Mammary epithelial cell (primary cell): ENCODE measurements at regions not wholly inside any gene's neighbourhood (a gene's known extent, or its start where the extent isn't known, plus 50 kb on each side); places are given as distances from the start of the nearest gene placed in this dataset.

Experiments used
- CTCF ChIP-seq, 2 donors: IDR thresholded peaks in 1 of 2; conservative IDR thresholded peaks in 1 of 2; 2 replicates each; pipeline ENCODE4 v1.5.1; 2011 to 2012; ENCODE audit warnings: inconsistent platforms in 2 of 2, low read length in 2 of 2, mild to moderate bottlenecking in 2 of 2, control low read depth in 1 of 2, low read depth in 1 of 2; ENCODE audit not compliant: insufficient read depth in 1 of 2; ENCODE audit errors: extremely low read depth in 1 of 2
- EZH2 ChIP-seq: IDR thresholded peaks from 2 replicates; pipeline ENCODE4 v1.6.1; 2012; ENCODE audit warnings: low read length, inconsistent platforms, borderline replicate concordance

DNA sequence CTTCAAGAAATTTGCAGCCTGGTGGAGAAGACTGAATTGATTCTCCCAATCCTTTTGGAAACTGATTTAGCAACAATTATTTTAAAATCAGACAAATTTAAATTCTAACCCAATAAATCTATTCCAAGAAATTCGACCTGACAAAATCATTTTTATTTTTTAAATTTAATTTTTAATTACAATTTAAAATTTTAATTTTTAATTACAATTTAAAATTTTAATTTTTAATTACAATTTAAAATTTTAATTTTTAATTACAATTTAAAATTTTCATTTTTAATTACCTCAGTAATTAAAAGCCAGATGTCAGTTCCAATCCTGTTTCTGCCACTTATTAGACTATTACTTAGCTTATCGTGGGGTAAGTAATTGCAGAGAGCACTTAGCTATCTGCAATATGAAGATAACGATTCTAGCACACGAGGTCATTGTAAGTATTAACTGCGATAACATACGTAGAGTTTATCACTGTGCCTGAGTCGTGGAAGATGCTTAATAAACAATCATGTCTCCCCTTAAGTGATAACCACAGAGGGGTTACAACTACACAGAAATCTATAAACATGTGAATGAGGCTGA lies 346.4 kb upstream of the SLC24A2 start:
- TF ChIP-seq CTCF (conservative IDR thresholded peaks at IDR 0.05 in 1 of 2, IDR thresholded peaks at IDR 0.05 in 1 of 2; ENCODE audit: extremely low read depth in 1 of 2, insufficient read depth in 1 of 2, low read depth in 1 of 2, low read length in 2 of 2): no peak
- TF ChIP-seq EZH2: no peak
